WTC11 (cell line): ENCODE measurements at regions not wholly inside any gene's neighbourhood (a gene's known extent, or its start where the extent isn't known, plus 50 kb on each side); places are given as distances from the start of the nearest gene placed in this dataset.

Experiments used
- ATAC-seq: fragments of 200-7000 bp; cut with Tn5 transposase; 2 replicates; pipeline ENCODE4 v1.10.0; 2021; ENCODE audit warnings: mild to moderate bottlenecking, moderate library complexity
- CTCF ChIA-PET: fragments of 300-600 bp; sonication (Branson Sonifier 250); formaldehyde crosslinking; loops from one replicate; lab custom pipeline; 2021; ENCODE audit warnings: antibody characterized with exemption; lab: Charles Lee
- POLR2A ChIA-PET: fragments of 350-600 bp; sonication (Branson Sonifier 250); formaldehyde crosslinking; loops from one replicate; lab custom pipeline; 2021; ENCODE audit warnings: antibody characterized with exemption; lab: Charles Lee
- DNase-seq: peaks from one replicate; pipeline ENCODE4 v3.0.0; 2021; ENCODE audit warnings: low spot score
- H3K27ac Mint-ChIP-seq: 2 replicates; pipeline ENCODE4 v1.8.0; 2021; ENCODE audit warnings: mixed read lengths
- H3K27me3 Mint-ChIP-seq: 2 replicates; pipeline ENCODE4 v1.8.0; 2021; ENCODE audit warnings: low read depth, mild to moderate bottlenecking, moderate library complexity, mixed read lengths
- H3K36me3 Mint-ChIP-seq: 2 replicates; pipeline ENCODE4 v1.8.0; 2021; ENCODE audit warnings: mixed read lengths
- H3K4me1 Mint-ChIP-seq: 2 replicates; pipeline ENCODE4 v1.8.0; 2022; ENCODE audit warnings: mixed read lengths
- H3K4me3 Mint-ChIP-seq: 2 replicates; pipeline ENCODE4 v1.8.0; 2021; ENCODE audit warnings: mild to moderate bottlenecking, moderate library complexity, mixed read lengths
- H3K9me3 Mint-ChIP-seq: 2 replicates; pipeline ENCODE4 v1.8.0; 2021; ENCODE audit warnings: mixed read lengths
- AFF4 ChIP-seq: sonication (generic); formaldehyde crosslinking; IDR thresholded peaks from 2 replicates; pipeline ENCODE4 v1.8.1; 2023; ENCODE audit warnings: mild to moderate bottlenecking, missing genetic modification reagents, borderline replicate concordance
- CREB1 ChIP-seq: sonication (generic); formaldehyde crosslinking; IDR thresholded peaks from 2 replicates; pipeline ENCODE4 v1.8.0; 2023; ENCODE audit warnings: mild to moderate bottlenecking, missing genetic modification reagents
- CREM ChIP-seq: sonication (generic); formaldehyde crosslinking; IDR thresholded peaks from 2 replicates; pipeline ENCODE4 v1.8.1; 2022; ENCODE audit warnings: mild to moderate bottlenecking, missing genetic modification reagents, moderate library complexity
- ERG ChIP-seq: fragments of 250-450 bp; sonication (Bioruptor Pico); IDR thresholded peaks from 2 replicates; pipeline ENCODE4 v1.8.0; 2021; ENCODE audit warnings: mild to moderate bottlenecking
- HMGA2 ChIP-seq: fragments of 250-450 bp; sonication (Bioruptor Pico); IDR thresholded peaks from 2 replicates; pipeline ENCODE4 v1.4.0; 2021; ENCODE audit warnings: mild to moderate bottlenecking, moderate library complexity
- JUN ChIP-seq: sonication (generic); formaldehyde crosslinking; IDR thresholded peaks from 2 replicates; pipeline ENCODE4 v1.8.0; 2023; ENCODE audit warnings: mild to moderate bottlenecking, missing genetic modification reagents
- MLX ChIP-seq: sonication (generic); formaldehyde crosslinking; IDR thresholded peaks from 2 replicates; pipeline ENCODE4 v1.8.1; 2023; ENCODE audit warnings: mild to moderate bottlenecking, missing genetic modification reagents, moderate library complexity
- MYBL2 ChIP-seq: sonication (generic); formaldehyde crosslinking; IDR thresholded peaks from 2 replicates; pipeline ENCODE4 v1.8.1; 2023; ENCODE audit warnings: mild to moderate bottlenecking, moderate library complexity, missing genetic modification reagents
- PRRX2 ChIP-seq: fragments of 250-450 bp; sonication (Bioruptor Pico); IDR thresholded peaks from 2 replicates; pipeline ENCODE4 v1.8.0; 2021; ENCODE audit warnings: mild to moderate bottlenecking
- RELA ChIP-seq: sonication (generic); formaldehyde crosslinking; IDR thresholded peaks from 2 replicates; pipeline ENCODE4 v1.8.1; 2022; ENCODE audit warnings: missing genetic modification reagents, mild to moderate bottlenecking, borderline replicate concordance
- STAT6 ChIP-seq: sonication (generic); formaldehyde crosslinking; conservative IDR thresholded peaks from 2 replicates; pipeline ENCODE4 v1.8.1; 2023; ENCODE audit warnings: mild to moderate bottlenecking, low read depth, missing genetic modification reagents, moderate library complexity
- ZNF263 ChIP-seq: sonication (generic); formaldehyde crosslinking; IDR thresholded peaks from 2 replicates; pipeline ENCODE4 v1.8.1; 2022; ENCODE audit warnings: low read depth, mild to moderate bottlenecking, moderate library complexity, missing genetic modification reagents
- TF ChIP-seq, protein P1 (sequence below): fragments of 250-450 bp; sonication (Bioruptor Pico); IDR thresholded peaks from 2 replicates; pipeline ENCODE4 v1.9.0; 2021; ENCODE audit warnings: mild to moderate bottlenecking, borderline replicate concordance
- TF ChIP-seq, protein P2 (sequence below): sonication (generic); formaldehyde crosslinking; IDR thresholded peaks from 2 replicates; pipeline ENCODE4 v1.8.0; 2023; ENCODE audit warnings: missing genetic modification reagents, mild to moderate bottlenecking, borderline replicate concordance
- TF ChIP-seq, protein P3 (sequence below): sonication (generic); formaldehyde crosslinking; IDR thresholded peaks from 2 replicates; pipeline ENCODE4 v1.8.1; 2022; ENCODE audit warnings: low read depth, mild to moderate bottlenecking, moderate library complexity, missing genetic modification reagents, borderline replicate concordance

GRCh38 chr1:96290033-96290432 lies 431.6 kb upstream of the PTBP2 start (continued):
- TF ChIP-seq, protein P1, sequence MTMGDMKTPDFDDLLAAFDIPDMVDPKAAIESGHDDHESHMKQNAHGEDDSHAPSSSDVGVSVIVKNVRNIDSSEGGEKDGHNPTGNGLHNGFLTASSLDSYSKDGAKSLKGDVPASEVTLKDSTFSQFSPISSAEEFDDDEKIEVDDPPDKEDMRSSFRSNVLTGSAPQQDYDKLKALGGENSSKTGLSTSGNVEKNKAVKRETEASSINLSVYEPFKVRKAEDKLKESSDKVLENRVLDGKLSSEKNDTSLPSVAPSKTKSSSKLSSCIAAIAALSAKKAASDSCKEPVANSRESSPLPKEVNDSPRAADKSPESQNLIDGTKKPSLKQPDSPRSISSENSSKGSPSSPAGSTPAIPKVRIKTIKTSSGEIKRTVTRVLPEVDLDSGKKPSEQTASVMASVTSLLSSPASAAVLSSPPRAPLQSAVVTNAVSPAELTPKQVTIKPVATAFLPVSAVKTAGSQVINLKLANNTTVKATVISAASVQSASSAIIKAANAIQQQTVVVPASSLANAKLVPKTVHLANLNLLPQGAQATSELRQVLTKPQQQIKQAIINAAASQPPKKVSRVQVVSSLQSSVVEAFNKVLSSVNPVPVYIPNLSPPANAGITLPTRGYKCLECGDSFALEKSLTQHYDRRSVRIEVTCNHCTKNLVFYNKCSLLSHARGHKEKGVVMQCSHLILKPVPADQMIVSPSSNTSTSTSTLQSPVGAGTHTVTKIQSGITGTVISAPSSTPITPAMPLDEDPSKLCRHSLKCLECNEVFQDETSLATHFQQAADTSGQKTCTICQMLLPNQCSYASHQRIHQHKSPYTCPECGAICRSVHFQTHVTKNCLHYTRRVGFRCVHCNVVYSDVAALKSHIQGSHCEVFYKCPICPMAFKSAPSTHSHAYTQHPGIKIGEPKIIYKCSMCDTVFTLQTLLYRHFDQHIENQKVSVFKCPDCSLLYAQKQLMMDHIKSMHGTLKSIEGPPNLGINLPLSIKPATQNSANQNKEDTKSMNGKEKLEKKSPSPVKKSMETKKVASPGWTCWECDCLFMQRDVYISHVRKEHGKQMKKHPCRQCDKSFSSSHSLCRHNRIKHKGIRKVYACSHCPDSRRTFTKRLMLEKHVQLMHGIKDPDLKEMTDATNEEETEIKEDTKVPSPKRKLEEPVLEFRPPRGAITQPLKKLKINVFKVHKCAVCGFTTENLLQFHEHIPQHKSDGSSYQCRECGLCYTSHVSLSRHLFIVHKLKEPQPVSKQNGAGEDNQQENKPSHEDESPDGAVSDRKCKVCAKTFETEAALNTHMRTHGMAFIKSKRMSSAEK (CRISPR knock-in tag): no peak
- TF ChIP-seq AFF4 (CRISPR knock-in tag): no peak

- Mint-ChIP-seq H3K27ac (no peak overlapping the region), H3K4me1 (peaks cover 20% of the 10 kb centered on the region)
- no peak for DNase-seq
Measured at GRCh38 chr1:96290801-96291200, 430.8 kb upstream of the PTBP2 start.

More at GRCh38 chr1:96290801-96291200, 430.8 kb upstream of the PTBP2 start:
- H3K4me3 Mint-ChIP-seq: no peak overlapping the region
- ChIA-PET CTCF (no interaction called here), POLR2A (no interaction called here)
- TF ChIP-seq RELA: no peak
- TF ChIP-seq STAT6 (CRISPR knock-in tag): no peak
- no peak for TF ChIP-seq ERG (CRISPR knock-in tag)
- no peak for TF ChIP-seq JUN (CRISPR knock-in tag)
- no peak for TF ChIP-seq MYBL2 (CRISPR knock-in tag)
- TF ChIP-seq PRRX2 (CRISPR knock-in tag): no peak
- TF ChIP-seq, protein P2, sequence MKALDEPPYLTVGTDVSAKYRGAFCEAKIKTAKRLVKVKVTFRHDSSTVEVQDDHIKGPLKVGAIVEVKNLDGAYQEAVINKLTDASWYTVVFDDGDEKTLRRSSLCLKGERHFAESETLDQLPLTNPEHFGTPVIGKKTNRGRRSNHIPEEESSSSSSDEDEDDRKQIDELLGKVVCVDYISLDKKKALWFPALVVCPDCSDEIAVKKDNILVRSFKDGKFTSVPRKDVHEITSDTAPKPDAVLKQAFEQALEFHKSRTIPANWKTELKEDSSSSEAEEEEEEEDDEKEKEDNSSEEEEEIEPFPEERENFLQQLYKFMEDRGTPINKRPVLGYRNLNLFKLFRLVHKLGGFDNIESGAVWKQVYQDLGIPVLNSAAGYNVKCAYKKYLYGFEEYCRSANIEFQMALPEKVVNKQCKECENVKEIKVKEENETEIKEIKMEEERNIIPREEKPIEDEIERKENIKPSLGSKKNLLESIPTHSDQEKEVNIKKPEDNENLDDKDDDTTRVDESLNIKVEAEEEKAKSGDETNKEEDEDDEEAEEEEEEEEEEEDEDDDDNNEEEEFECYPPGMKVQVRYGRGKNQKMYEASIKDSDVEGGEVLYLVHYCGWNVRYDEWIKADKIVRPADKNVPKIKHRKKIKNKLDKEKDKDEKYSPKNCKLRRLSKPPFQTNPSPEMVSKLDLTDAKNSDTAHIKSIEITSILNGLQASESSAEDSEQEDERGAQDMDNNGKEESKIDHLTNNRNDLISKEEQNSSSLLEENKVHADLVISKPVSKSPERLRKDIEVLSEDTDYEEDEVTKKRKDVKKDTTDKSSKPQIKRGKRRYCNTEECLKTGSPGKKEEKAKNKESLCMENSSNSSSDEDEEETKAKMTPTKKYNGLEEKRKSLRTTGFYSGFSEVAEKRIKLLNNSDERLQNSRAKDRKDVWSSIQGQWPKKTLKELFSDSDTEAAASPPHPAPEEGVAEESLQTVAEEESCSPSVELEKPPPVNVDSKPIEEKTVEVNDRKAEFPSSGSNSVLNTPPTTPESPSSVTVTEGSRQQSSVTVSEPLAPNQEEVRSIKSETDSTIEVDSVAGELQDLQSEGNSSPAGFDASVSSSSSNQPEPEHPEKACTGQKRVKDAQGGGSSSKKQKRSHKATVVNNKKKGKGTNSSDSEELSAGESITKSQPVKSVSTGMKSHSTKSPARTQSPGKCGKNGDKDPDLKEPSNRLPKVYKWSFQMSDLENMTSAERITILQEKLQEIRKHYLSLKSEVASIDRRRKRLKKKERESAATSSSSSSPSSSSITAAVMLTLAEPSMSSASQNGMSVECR: no peak
- no peak for TF ChIP-seq ZNF263 (CRISPR knock-in tag)
- no peak for TF ChIP-seq HMGA2 (CRISPR knock-in tag)
- no peak for TF ChIP-seq CREB1 (CRISPR knock-in tag)
- no peak for TF ChIP-seq MLX (CRISPR knock-in tag)
- TF ChIP-seq, protein P3, sequence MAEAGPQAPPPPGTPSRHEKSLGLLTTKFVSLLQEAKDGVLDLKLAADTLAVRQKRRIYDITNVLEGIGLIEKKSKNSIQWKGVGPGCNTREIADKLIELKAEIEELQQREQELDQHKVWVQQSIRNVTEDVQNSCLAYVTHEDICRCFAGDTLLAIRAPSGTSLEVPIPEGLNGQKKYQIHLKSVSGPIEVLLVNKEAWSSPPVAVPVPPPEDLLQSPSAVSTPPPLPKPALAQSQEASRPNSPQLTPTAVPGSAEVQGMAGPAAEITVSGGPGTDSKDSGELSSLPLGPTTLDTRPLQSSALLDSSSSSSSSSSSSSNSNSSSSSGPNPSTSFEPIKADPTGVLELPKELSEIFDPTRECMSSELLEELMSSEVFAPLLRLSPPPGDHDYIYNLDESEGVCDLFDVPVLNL: no peak
- TF ChIP-seq CREM (CRISPR knock-in tag): no peak
- TF ChIP-seq, all 79 proteins: peak for 0
- H3K27me3 Mint-ChIP-seq: no peaks in the 10 kb centered on the region; the same call in 1 of the 2 replicates
- H3K9me3 Mint-ChIP-seq: peaks cover 34% of the 10 kb centered on the region
- ATAC-seq: no peak
- H3K36me3 Mint-ChIP-seq: peaks cover 29% of the 10 kb centered on the region
